Mucosa of descending colon (tissue), 3 donors: ENCODE measurements at regions not wholly inside any gene's neighbourhood (a gene's known extent, or its start where the extent isn't known, plus 50 kb on each side); places are given as distances from the start of the nearest gene placed in this dataset.

Experiments used
- ATAC-seq: fragments of 200-7000 bp; cut with Tn5 transposase; one replicate; pipeline ENCODE4 v1.9.1; 2020; ENCODE audit warnings: mild to moderate bottlenecking, moderate library complexity
- DNase-seq, 3 donors: peaks; one replicate each; pipeline ENCODE4 v3.0.0-alpha.2; 2020
- H3K36me3 ChIP-seq: fragments of 200-600 bp; one replicate; pipeline ENCODE4 v1.8.0; 2021; ENCODE audit warnings: low read depth, mild to moderate bottlenecking
- H3K4me1 ChIP-seq: fragments of 200-600 bp; one replicate; pipeline ENCODE4 v1.8.0; 2021; ENCODE audit warnings: low read depth, mild to moderate bottlenecking
- H3K4me3 ChIP-seq: fragments of 200-600 bp; one replicate; pipeline ENCODE4 v1.8.0; 2021; ENCODE audit warnings: mild to moderate bottlenecking
- H3K9me3 ChIP-seq: fragments of 200-600 bp; one replicate; pipeline ENCODE4 v1.8.0; 2021; ENCODE audit warnings: mild to moderate bottlenecking
- intact Hi-C, 2 donors: fragments of 100-400 bp; cut with DNase I in 1 of 2; cut with micrococcal nuclease in 1 of 2; formaldehyde crosslinking; loops; one replicate each; pipeline versions ENCODE4 v1.11.0 to v1.11.1; 2022; cut with DNase I, micrococcal nuclease
- TF ChIP-seq, protein P1 (sequence below): fragments of 200-600 bp; IDR thresholded peaks from one replicate; pipeline ENCODE4 v1.8.0; 2022; ENCODE audit warnings: antibody characterized with exemption, mild to moderate bottlenecking
- donor health status: DM: no; HTN: no; CAD: no; lungs with moderate emphysema.
- donor health status: DM: no; HTN: no; CAD: no.
- donor health status: DM: no; HTN: yes; CAD: no.

DNA sequence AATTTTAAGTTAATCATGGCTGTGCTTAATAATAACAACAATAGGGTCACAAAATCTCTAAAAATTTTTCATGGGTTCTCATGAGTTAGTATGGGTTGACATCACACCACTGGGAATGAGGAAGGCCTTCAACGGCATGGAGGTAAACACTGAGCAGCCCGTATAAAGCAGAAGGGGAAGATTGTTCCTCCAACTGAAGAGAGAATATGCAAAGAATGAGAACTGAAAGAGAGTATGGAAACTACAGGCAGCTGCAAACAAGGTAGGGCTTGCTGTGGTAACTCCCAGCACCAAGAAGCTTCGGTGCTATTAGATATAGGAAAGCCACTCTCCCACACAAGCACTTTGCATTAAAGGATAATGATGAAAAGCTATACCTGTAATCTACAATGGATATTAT is 1242.3 kb upstream of the CELF4 start:
- TF ChIP-seq, protein P1, sequence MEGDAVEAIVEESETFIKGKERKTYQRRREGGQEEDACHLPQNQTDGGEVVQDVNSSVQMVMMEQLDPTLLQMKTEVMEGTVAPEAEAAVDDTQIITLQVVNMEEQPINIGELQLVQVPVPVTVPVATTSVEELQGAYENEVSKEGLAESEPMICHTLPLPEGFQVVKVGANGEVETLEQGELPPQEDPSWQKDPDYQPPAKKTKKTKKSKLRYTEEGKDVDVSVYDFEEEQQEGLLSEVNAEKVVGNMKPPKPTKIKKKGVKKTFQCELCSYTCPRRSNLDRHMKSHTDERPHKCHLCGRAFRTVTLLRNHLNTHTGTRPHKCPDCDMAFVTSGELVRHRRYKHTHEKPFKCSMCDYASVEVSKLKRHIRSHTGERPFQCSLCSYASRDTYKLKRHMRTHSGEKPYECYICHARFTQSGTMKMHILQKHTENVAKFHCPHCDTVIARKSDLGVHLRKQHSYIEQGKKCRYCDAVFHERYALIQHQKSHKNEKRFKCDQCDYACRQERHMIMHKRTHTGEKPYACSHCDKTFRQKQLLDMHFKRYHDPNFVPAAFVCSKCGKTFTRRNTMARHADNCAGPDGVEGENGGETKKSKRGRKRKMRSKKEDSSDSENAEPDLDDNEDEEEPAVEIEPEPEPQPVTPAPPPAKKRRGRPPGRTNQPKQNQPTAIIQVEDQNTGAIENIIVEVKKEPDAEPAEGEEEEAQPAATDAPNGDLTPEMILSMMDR = no peak
- ATAC-seq = no peak
- H3K4me3 ChIP-seq = no peak overlapping the region

DNA sequence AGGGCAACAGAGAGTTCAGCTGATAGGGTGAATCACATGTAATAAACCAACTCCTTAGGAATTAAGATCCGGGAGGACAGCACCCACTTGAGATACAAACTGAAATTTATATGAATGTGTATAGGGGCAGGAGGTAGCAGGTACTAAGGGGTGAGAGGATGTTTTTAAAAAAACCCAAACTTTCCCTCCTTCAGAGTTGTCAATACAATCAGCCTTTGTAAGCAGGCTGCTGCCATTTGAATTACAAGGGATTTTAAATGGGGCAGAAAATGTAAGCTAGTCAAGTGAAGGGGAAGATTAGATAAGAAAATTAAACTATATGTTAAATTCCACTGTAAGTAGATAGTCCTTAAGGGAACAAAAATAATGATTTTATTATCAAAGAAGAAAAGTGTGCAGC is 1239.7 kb upstream of the CELF4 start:
- no peak overlapping the region for H3K4me3 ChIP-seq
- intact Hi-C loops = no loop called here
- no peak for DNase-seq
- H3K4me1 ChIP-seq = no peaks in the 10 kb centered on the region
- H3K9me3 ChIP-seq = peaks cover 22% of the 10 kb centered on the region
- TF ChIP-seq, protein P1 = no peak
- no peak for ATAC-seq
- no peaks in the 10 kb centered on the region for H3K36me3 ChIP-seq

More for the DNA sequence above, 1242.3 kb upstream of the CELF4 start:
- no peaks in the 10 kb centered on the region for H3K36me3 ChIP-seq
- H3K9me3 ChIP-seq = peaks cover 3% of the 10 kb centered on the region
- H3K4me1 ChIP-seq = no peaks in the 10 kb centered on the region
- no peak for DNase-seq
- intact Hi-C loops = no loop called here

DNA sequence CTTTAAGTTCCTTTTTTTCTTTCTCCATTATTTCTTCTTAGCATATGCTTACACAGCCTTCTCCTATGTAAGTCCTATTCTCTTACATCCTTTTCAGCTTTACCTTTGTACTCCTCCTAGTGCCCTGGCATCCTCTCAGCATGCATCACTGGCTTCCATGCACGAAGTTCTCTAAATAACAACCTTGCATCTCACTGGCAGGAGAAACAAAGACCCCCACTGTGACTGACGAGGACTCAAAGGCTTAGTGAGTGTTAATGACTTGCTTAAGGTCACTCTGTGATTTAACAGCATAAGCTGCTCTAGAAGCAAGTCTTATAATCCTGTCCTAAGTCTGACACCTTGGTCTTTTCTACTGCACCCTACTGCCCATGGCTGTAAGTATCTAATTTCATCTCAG is 1236.0 kb upstream of the CELF4 start:
- Histone ChIP-seq H3K4me3 (no peak overlapping the region), H3K36me3 (no peaks in the 10 kb centered on the region), H3K9me3 (peaks cover 36% of the 10 kb centered on the region), H3K4me1 (no peaks in the 10 kb centered on the region)
- DNase-seq = no peak
- TF ChIP-seq, protein P1 = no peak
- ATAC-seq = no peak
- intact Hi-C loops = no loop called here

DNA sequence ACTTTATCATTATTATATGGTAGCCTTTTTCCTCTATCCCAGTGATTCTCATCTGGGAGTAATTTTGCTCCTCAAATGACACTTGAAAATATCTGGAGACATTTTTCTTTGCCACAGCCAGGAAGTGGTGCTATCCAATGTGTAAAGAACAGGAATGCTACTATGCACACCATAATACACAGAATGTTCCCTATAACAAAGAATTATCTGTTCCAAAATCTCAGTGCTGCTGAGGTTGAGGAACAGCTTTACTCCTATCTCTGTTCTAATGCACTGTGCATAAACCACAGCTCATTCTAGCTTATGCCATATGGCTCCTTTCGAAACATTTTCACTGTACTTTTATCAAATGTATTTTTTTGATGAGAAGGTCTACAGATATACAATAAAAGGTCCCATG is 1231.2 kb upstream of the CELF4 start:
- DNase-seq = no peak
- TF ChIP-seq, protein P1 = no peak
- peaks cover 32% of the 10 kb centered on the region for H3K9me3 ChIP-seq
- H3K4me3 ChIP-seq = no peak overlapping the region
- intact Hi-C loops = no loop called here
- H3K4me1 ChIP-seq = no peaks in the 10 kb centered on the region
- ATAC-seq = no peak
- no peaks in the 10 kb centered on the region for H3K36me3 ChIP-seq

DNA sequence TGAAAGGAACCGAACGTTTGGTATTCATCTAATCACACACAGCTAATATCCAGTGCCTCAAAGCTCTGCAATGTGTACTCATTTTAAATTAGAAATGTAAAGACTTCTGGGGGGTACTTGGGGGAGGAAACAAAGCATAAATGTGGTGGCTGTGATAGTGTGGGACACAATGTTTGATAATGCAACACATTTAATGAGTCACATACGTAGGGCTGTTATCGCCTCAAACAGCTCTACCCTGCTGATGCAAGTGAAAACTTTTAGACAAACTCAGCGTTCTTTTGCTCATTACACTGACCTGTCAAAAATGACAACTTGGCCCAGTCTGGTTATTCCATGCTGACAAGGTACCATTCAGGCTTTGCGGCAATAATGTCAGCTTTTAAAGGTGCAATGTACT is 1227.1 kb upstream of the CELF4 start:
- DNase-seq (no peak), ATAC-seq (no peak)

More for the DNA sequence above, 1227.1 kb upstream of the CELF4 start:
- no peaks in the 10 kb centered on the region for H3K36me3 ChIP-seq
- H3K4me3 ChIP-seq = no peak overlapping the region
- peaks cover 24% of the 10 kb centered on the region for H3K9me3 ChIP-seq
- TF ChIP-seq, protein P1 = no peak
- no peaks in the 10 kb centered on the region for H3K4me1 ChIP-seq
- intact Hi-C loops = no loop called here
